ENCODE measurements at regions not wholly inside any gene's neighbourhood (a gene's known extent, or its start where the extent isn't known, plus 50 kb on each side); places are given as distances from the start of the nearest gene placed in this dataset.

- no peak overlapping the region for H3K18ac ChIP-seq (ENCODE audit: insufficient read length, low read depth, low read length)
- H4K8ac ChIP-seq (replicated peaks; ENCODE audit: insufficient read length, low read depth, low read length): no peak overlapping the region
- DNase-seq: no peak
- Mint-ChIP-seq H3K9me3 (peaks cover 9 to 13% of the 10 kb centered on the region in 2 experiments), H3K27me3 (ENCODE audit: low read depth) (no peaks in the 10 kb centered on the region; the same call in 1 of the 2 replicates), H3K36me3 (ENCODE audit: insufficient read depth in 1 of 3, low read depth in 3 of 3) (peaks cover 0 to 32% (median under 1%) of the 10 kb centered on the region in 3 experiments; a peak in 5 of 7 replicates), H3K4me1 (peaks cover 21 to 23% of the 10 kb centered on the region in 2 experiments), H3K27ac (no peak overlapping the region), H3K4me3 (no peak overlapping the region)
- no peaks in the 10 kb centered on the region; the same call in 1 of the 2 replicates for H3K4me1 ChIP-seq (ENCODE audit: insufficient read depth, low read length)
- H4K91ac ChIP-seq (ENCODE audit: insufficient read length, low read depth, low read length): no peak overlapping the region
- H2BK15ac ChIP-seq (ENCODE audit: low read depth, low read length): no peak overlapping the region
- H3K9ac ChIP-seq (ENCODE audit: extremely low read depth, insufficient read length, low read length): no peak overlapping the region
- H2AK5ac ChIP-seq (ENCODE audit: insufficient read length, low read length): no peak overlapping the region
- TF ChIP-seq CTCF (conservative IDR thresholded peaks at IDR 0.05): no peak
- H2BK120ac ChIP-seq (ENCODE audit: low read depth, low read length, poor library complexity, severe bottlenecking): no peak overlapping the region
- H3K14ac ChIP-seq (ENCODE audit: insufficient read depth, low read length): no peak overlapping the region
- no peak overlapping the region for H3K4ac ChIP-seq (ENCODE audit: low read depth, low read length)
- no peak overlapping the region for H3K56ac ChIP-seq (ENCODE audit: insufficient read length, low read depth, low read length)
- H3K4me2 ChIP-seq (ENCODE audit: insufficient read depth, insufficient read length, low read length): no peak overlapping the region
- no peak overlapping the region for H3T11ph ChIP-seq (ENCODE audit: low read length)
- H3K79me1 ChIP-seq (ENCODE audit: insufficient read depth, low read depth, low read length, poor library complexity, severe bottlenecking): no peaks in the 10 kb centered on the region
- no peak overlapping the region for H4K5ac ChIP-seq (ENCODE audit: insufficient read length, low read depth, low read length)
- no peak overlapping the region for H3K23ac ChIP-seq (ENCODE audit: insufficient read length, low read depth, low read length)
- no peak overlapping the region for H3K27ac ChIP-seq (ENCODE audit: insufficient read length, low read depth, low read length)
- H4K20me1 ChIP-seq (ENCODE audit: control insufficient read depth, insufficient read depth, insufficient read length): no peaks in the 10 kb centered on the region
- no peaks in the 10 kb centered on the region for H3K79me2 ChIP-seq (ENCODE audit: insufficient read depth, low read length)
- H3K27me3 ChIP-seq (ENCODE audit: insufficient read depth, low read length): no peaks in the 10 kb centered on the region
- no peaks in the 10 kb centered on the region for H3K23me2 ChIP-seq (ENCODE audit: insufficient read length, low read depth, low read length, poor library complexity, severe bottlenecking)
- H2BK20ac ChIP-seq (ENCODE audit: low read depth, low read length, poor library complexity, severe bottlenecking): no peak overlapping the region
- no CpG with 5 or more reads among the region's 3 CpGs for WGBS (ENCODE audit: extremely low coverage, insufficient read length, low lambda C conversion rate)
- H3K9me3 ChIP-seq (ENCODE audit: control insufficient read depth, low read depth, low read length): no peaks in the 10 kb centered on the region
- H2AFZ ChIP-seq (ENCODE audit: low read length): no peak overlapping the region
- H2BK12ac ChIP-seq (ENCODE audit: insufficient read length, low read depth, low read length): no peak overlapping the region
- no peak overlapping the region for H2BK5ac ChIP-seq (ENCODE audit: insufficient read length, low read length)
Observed at GRCh38 chr6:164152611-164153010, 738.1 kb downstream of the QKI start.

Data from H9 (cell line).